HG03460 (cell line): ENCODE measurements at regions not wholly inside any gene's neighbourhood (a gene's known extent, or its start where the extent isn't known, plus 50 kb on each side); places are given as distances from the start of the nearest gene placed in this dataset.
"Not testable (repeated sequence)": the region's sequence is repeated elsewhere in the genome, so short reads cannot be mapped to it uniquely, and the experiment has no call there.

ENCODE experiments used
- ATAC-seq: cut with Tn5 transposase; IDR thresholded peaks from one replicate; pipeline ENCODE4 v1.9.1; 2021; ENCODE audit not compliant: unreplicated experiment

GRCh38 chr1:170448661-170449158 lies 83.3 kb upstream of the GORAB start:
- no peak for ATAC-seq

GRCh38 chr1:170457325-170458050 lies 74.5 kb upstream of the GORAB start:
- not testable (repeated sequence) for ATAC-seq

GRCh38 chr1:170460001-170460400 lies 72.0 kb upstream of the GORAB start:
- ATAC-seq = no peak

GRCh38 chr1:170460414-170461155 lies 71.4 kb upstream of the GORAB start:
- no peak for ATAC-seq

GRCh38 chr1:170461291-170461747 lies 70.6 kb upstream of the GORAB start:
- ATAC-seq = no peak

GRCh38 chr1:170461762-170462384 lies 70.1 kb upstream of the GORAB start:
- ATAC-seq = no peak

- no peak for ATAC-seq
These were observed 61.8 kb upstream of the GORAB start for GRCh38 chr1:170470121-170470520.

- ATAC-seq = no peak
These were observed 60.4 kb upstream of the GORAB start for GRCh38 chr1:170471398-170472053.

GRCh38 chr1:170481000-170481399 lies 51.0 kb upstream of the GORAB start:
- no peak for ATAC-seq
